Esophagus squamous epithelium (tissue), 5 donors: ENCODE measurements at regions not wholly inside any gene's neighbourhood (a gene's known extent, or its start where the extent isn't known, plus 50 kb on each side); places are given as distances from the start of the nearest gene placed in this dataset.

Experiments used
- DNase-seq: peaks from one replicate; lab custom pipeline; 2025; lab: John Stamatoyannopoulos, UW
- H3K27ac ChIP-seq, 4 donors: fragments of 200-600 bp; sonication (generic); one replicate each; pipeline ENCODE4 v1.5.1; 2016 to 2019; ENCODE audit warnings: mild to moderate bottlenecking in 1 of 4
- H3K27me3 ChIP-seq, 4 donors: fragments of 200-600 bp; sonication (generic); 1 replicate in 3 of 4; 2 replicates in 1 of 4; pipeline versions ENCODE4 v1.5.1 to v1.6.0; 2017 to 2021; ENCODE audit warnings: antibody characterized with exemption in 1 of 4
- H3K36me3 ChIP-seq, 3 donors: fragments of 200-600 bp; sonication (generic); one replicate each; pipeline ENCODE4 v1.5.1; 2016 to 2019
- H3K4me1 ChIP-seq, 3 donors: fragments of 200-600 bp; sonication (generic); one replicate each; pipeline ENCODE4 v1.5.1; 2017 to 2019
- H3K4me3 ChIP-seq, 4 donors: fragments of 200-600 bp; sonication (generic); 1 replicate in 3 of 4; 2 replicates in 1 of 4; pipeline ENCODE4 v1.5.1; 2016 to 2019; ENCODE audit warnings: mild to moderate bottlenecking in 2 of 4, moderate library complexity in 1 of 4
- H3K9me3 ChIP-seq, 3 donors: fragments of 200-600 bp; sonication (generic); one replicate each; pipeline ENCODE4 v1.5.1; 2016 to 2019
- CTCF ChIP-seq, 6 experiments: fragments of 450-650 bp in 4 of 6; fragments of 200-600 bp in 2 of 6; sonication (generic) in 2 of 6; IDR thresholded peaks; one replicate each; pipeline ENCODE4 v1.5.1; 2016 to 2019; ENCODE audit warnings: antibody characterized with exemption in 6 of 6, mild to moderate bottlenecking in 4 of 6, moderate library complexity in 4 of 6
- POLR2A ChIP-seq, 4 donors: fragments of 450-650 bp; IDR thresholded peaks; one replicate each; pipeline ENCODE4 v1.6.1; 2017; ENCODE audit warnings: antibody characterized with exemption in 4 of 4, mild to moderate bottlenecking in 4 of 4, moderate library complexity in 3 of 4
- WGBS, 2 donors: methylation state at CpG; one replicate each; pipeline ENCODE4 v1.1.5; 2018; 5-methylcytosine and 5-hydroxymethylcytosine counted together
- intact Hi-C: fragments of 100-400 bp; cut with DNase I; formaldehyde crosslinking; loops from one replicate; pipeline ENCODE4 v1.15.0; 2022
- donor health status: DM: yes; HTN: yes; CAD: no.

GRCh38 chr10:4373098-4373497 lies 452.9 kb upstream of the AKR1E2 start:
- Histone ChIP-seq H3K36me3 (no peaks in the 10 kb centered on the region), H3K9me3 (no peaks in the 10 kb centered on the region), H3K27me3 (no peaks in the 10 kb centered on the region), H3K4me3 (no peak overlapping the region), H3K27ac (peak overlapping the region in 2 of 4 donors; percentile 13 to 39), H3K4me1 (no peaks in the 10 kb centered on the region)
- no peak for DNase-seq
- no peak for TF ChIP-seq CTCF (IDR thresholded peaks at IDR 0.05)
- no peak for TF ChIP-seq POLR2A (IDR thresholded peaks at IDR 0.05)
- intact Hi-C loops, result no loop called here
- WGBS, 2 donors, result 91 to 93% methylated on average over 4 of the region's 4 CpGs

- WGBS, 2 donors, result 43 to 67% methylated on average over 6 of the region's 6 CpGs
- intact Hi-C loops, result no loop called here
- DNase-seq, result no peak
Observed at GRCh38 chr10:4372601-4373000, 453.4 kb upstream of the AKR1E2 start.

GRCh38 chr10:4371691-4372295 lies 454.2 kb upstream of the AKR1E2 start:
- Histone ChIP-seq H3K27me3 (no peaks in the 10 kb centered on the region), H3K4me1 (no peaks in the 10 kb centered on the region), H3K36me3 (no peaks in the 10 kb centered on the region), H3K9me3 (no peaks in the 10 kb centered on the region), H3K27ac (no peak overlapping the region), H3K4me3 (no peak overlapping the region)
- no peak for DNase-seq
- no peak for TF ChIP-seq CTCF (IDR thresholded peaks at IDR 0.05)
- TF ChIP-seq POLR2A (IDR thresholded peaks at IDR 0.05), result no peak
- 91 to 96% methylated on average over 4 of the region's 4 CpGs for WGBS, 2 donors
- intact Hi-C loops, result no loop called here

More at GRCh38 chr10:4372601-4373000, 453.4 kb upstream of the AKR1E2 start:
- H3K9me3 ChIP-seq, result no peaks in the 10 kb centered on the region
- no peak overlapping the region for H3K27ac ChIP-seq
- no peaks in the 10 kb centered on the region for H3K27me3 ChIP-seq
- H3K36me3 ChIP-seq, result no peaks in the 10 kb centered on the region
- H3K4me1 ChIP-seq, result no peaks in the 10 kb centered on the region
- H3K4me3 ChIP-seq, result no peak overlapping the region
- no peak for TF ChIP-seq CTCF (IDR thresholded peaks at IDR 0.05)
- no peak for TF ChIP-seq POLR2A (IDR thresholded peaks at IDR 0.05)

- Histone ChIP-seq H3K27me3 (no peaks in the 10 kb centered on the region), H3K4me3 (no peak overlapping the region), H3K36me3 (no peaks in the 10 kb centered on the region), H3K4me1 (no peaks in the 10 kb centered on the region), H3K9me3 (no peaks in the 10 kb centered on the region), H3K27ac (no peak overlapping the region)
- TF ChIP-seq CTCF (IDR thresholded peaks at IDR 0.05) (no peak), POLR2A (IDR thresholded peaks at IDR 0.05) (no peak)
- 63% methylated on average over 1 of the region's 1 CpG for WGBS, 2 donors
- DNase-seq, result no peak
- intact Hi-C loops, result no loop called here
Observed at GRCh38 chr10:4370376-4370775, 455.6 kb upstream of the AKR1E2 start.

- 73 to 83% methylated on average over 3 of the region's 3 CpGs for WGBS, 2 donors
- Histone ChIP-seq H3K4me3 (no peak overlapping the region), H3K36me3 (no peaks in the 10 kb centered on the region), H3K27me3 (no peaks in the 10 kb centered on the region), H3K9me3 (no peaks in the 10 kb centered on the region), H3K4me1 (no peaks in the 10 kb centered on the region), H3K27ac (no peak overlapping the region)
- TF ChIP-seq CTCF (IDR thresholded peaks at IDR 0.05), result no peak
- no peak for TF ChIP-seq POLR2A (IDR thresholded peaks at IDR 0.05)
- intact Hi-C loops, result no loop called here
- no peak for DNase-seq
Observed at GRCh38 chr10:4361581-4361980, 464.4 kb upstream of the AKR1E2 start.
